ENCODE measurements at regions not wholly inside any gene's neighbourhood (a gene's known extent, or its start where the extent isn't known, plus 50 kb on each side); places are given as distances from the start of the nearest gene placed in this dataset.

GRCh38 chr9:72457366-72457765 lies 64.0 kb upstream of the TMC1 start:
- TF ChIP-seq EZH2 (IDR thresholded peaks at IDR 0.05; ENCODE audit: low read depth, unreplicated experiment) (no peak), CTCF (conservative IDR thresholded peaks at IDR 0.05; ENCODE audit: low read depth in 2 of 2) (no peak), JUNB (IDR thresholded peaks at IDR 0.05; ENCODE audit: unreplicated experiment) (no peak), EZH2phosphoT487 (IDR thresholded peaks at IDR 0.05; ENCODE audit: unreplicated experiment) (no peak), POLR2AphosphoS5 (IDR thresholded peaks at IDR 0.05; ENCODE audit: low read depth) (no peak), CREB1 (CRISPR knock-in tag; IDR thresholded peaks at IDR 0.05; ENCODE audit: low read depth) (no peak), ETS1 (IDR thresholded peaks at IDR 0.05) (no peak), REST (IDR thresholded peaks at IDR 0.05; ENCODE audit: unreplicated experiment) (no peak)
